IMR-90 (cell line): ENCODE measurements at regions not wholly inside any gene's neighbourhood (a gene's known extent, or its start where the extent isn't known, plus 50 kb on each side); places are given as distances from the start of the nearest gene placed in this dataset.

Source experiments
- ATAC-seq: fragments of 200-7000 bp; cut with Tn5 transposase; 2 replicates; pipeline ENCODE4 v1.9.1; 2020; ENCODE audit warnings: low read depth, mild to moderate bottlenecking, moderate library complexity
- BruUV-seq: library from RNA; stranded (reverse); fragments of 400-500 nt; replicated peaks from 2 replicates; lab custom pipeline; 2021; lab: Mats Ljungman, UMichigan
- CTCF ChIA-PET: fragments of 300-600 bp; formaldehyde crosslinking; extraction: SDS; loops from one replicate; lab custom pipeline; 2021; ENCODE audit warnings: antibody characterized with exemption; lab: Yijun Ruan, JAX
- POLR2A ChIA-PET: fragments of 300-600 bp; sonication (Branson Sonifier 250); formaldehyde crosslinking; loops from one replicate; lab custom pipeline; 2022; ENCODE audit warnings: antibody characterized with exemption; ENCODE audit not compliant: unreplicated experiment; lab: Charles Lee
- DNase-seq: peaks from one replicate; pipeline ENCODE4 v3.0.0; 2013
- H2AFZ ChIP-seq: replicated peaks from 2 replicates; pipeline ENCODE3; 2013; ENCODE audit warnings: low read length, mild to moderate bottlenecking; ENCODE audit not compliant: poor library complexity
- H2AK5ac ChIP-seq: 2 replicates; pipeline ENCODE4 v1.6.1; 2013; ENCODE audit warnings: low read depth, low read length, inconsistent platforms
- H2AK9ac ChIP-seq: replicated peaks from 2 replicates; pipeline ENCODE3; 2013; ENCODE audit warnings: mild to moderate bottlenecking, low read depth, low read length, moderate library complexity; ENCODE audit not compliant: poor library complexity
- H2BK120ac ChIP-seq: 2 replicates; pipeline ENCODE4 v1.6.1; 2013; ENCODE audit warnings: low read depth, low read length, inconsistent platforms
- H2BK15ac ChIP-seq: 3 replicates; pipeline ENCODE4 v1.6.1; 2013; ENCODE audit warnings: low read depth, low read length, inconsistent platforms
- H2BK20ac ChIP-seq: 2 replicates; pipeline ENCODE4 v1.6.1; 2013; ENCODE audit warnings: low read depth, mild to moderate bottlenecking, inconsistent platforms, low read length, moderate library complexity
- H2BK5ac ChIP-seq: 2 replicates; pipeline ENCODE4 v1.6.1; 2013; ENCODE audit warnings: mild to moderate bottlenecking, low read depth, low read length, inconsistent platforms; ENCODE audit not compliant: poor library complexity, severe bottlenecking
- H3K14ac ChIP-seq: replicated peaks from 2 replicates; pipeline ENCODE4 v1.6.1; 2013; ENCODE audit warnings: low read depth, low read length, inconsistent platforms
- H3K18ac ChIP-seq: 2 replicates; pipeline ENCODE4 v1.6.1; 2013; ENCODE audit warnings: low read depth, low read length, control low read depth
- H3K23ac ChIP-seq: 2 replicates; pipeline ENCODE4 v1.6.1; 2013; ENCODE audit warnings: low read depth, low read length, inconsistent platforms
- H3K27ac ChIP-seq: 2 replicates; pipeline ENCODE4 v1.5.1; 2013; ENCODE audit warnings: mild to moderate bottlenecking, control low read depth, low read length; ENCODE audit not compliant: insufficient read depth
- H3K27me3 ChIP-seq: 2 replicates; pipeline ENCODE4 v1.6.1; 2013; ENCODE audit warnings: low read length; ENCODE audit not compliant: control insufficient read depth, insufficient read depth
- H3K36me3 ChIP-seq: 2 replicates; pipeline ENCODE4 v1.6.1; 2013; ENCODE audit warnings: low read length, mixed read lengths; ENCODE audit not compliant: control insufficient read depth, insufficient read depth
- H3K4ac ChIP-seq: 2 replicates; pipeline ENCODE4 v1.6.1; 2013; ENCODE audit warnings: low read depth, low read length, inconsistent platforms
- H3K4me1 ChIP-seq: 2 replicates; pipeline ENCODE4 v1.6.1; 2013; ENCODE audit warnings: low read length, mixed read lengths; ENCODE audit not compliant: control insufficient read depth, insufficient read depth
- H3K4me2 ChIP-seq: 2 replicates; pipeline ENCODE4 v1.6.1; 2013; ENCODE audit warnings: low read depth, mild to moderate bottlenecking, control low read depth, low read length, moderate library complexity
- H3K4me3 ChIP-seq: 2 replicates; pipeline ENCODE4 v1.5.1; 2013; ENCODE audit warnings: low read depth, mild to moderate bottlenecking, control low read depth, low read length, moderate library complexity; ENCODE audit not compliant: insufficient read depth
- H3K56ac ChIP-seq: 2 replicates; pipeline ENCODE4 v1.6.1; 2013; ENCODE audit warnings: low read length, inconsistent platforms; ENCODE audit not compliant: insufficient read depth; ENCODE audit errors: extremely low read depth
- H3K79me1 ChIP-seq, 2 experiments: 2 replicates each; pipeline ENCODE4 v1.6.1; 2013; ENCODE audit warnings: low read length in 2 of 2, inconsistent platforms in 1 of 2, low read depth in 1 of 2
- H3K9ac ChIP-seq: 2 replicates; pipeline ENCODE4 v1.6.1; 2013; ENCODE audit warnings: low read depth, low read length, control low read depth
- H3K9me1 ChIP-seq: 2 replicates; pipeline ENCODE4 v1.6.1; 2013; ENCODE audit warnings: low read length, inconsistent platforms; ENCODE audit not compliant: insufficient read depth
- H3K9me3 ChIP-seq: 2 replicates; pipeline ENCODE4 v1.6.1; 2013; ENCODE audit warnings: low read length; ENCODE audit not compliant: control insufficient read depth, insufficient read depth
- H4K20me1 ChIP-seq: 2 replicates; pipeline ENCODE4 v1.6.1; 2013; ENCODE audit warnings: low read length, inconsistent platforms; ENCODE audit not compliant: insufficient read depth
- H4K5ac ChIP-seq: 2 replicates; pipeline ENCODE4 v1.6.1; 2013; ENCODE audit warnings: mild to moderate bottlenecking, low read depth, low read length, control low read depth
- H4K8ac ChIP-seq, 2 experiments: 2 replicates each; pipeline ENCODE4 v1.6.1; 2013; ENCODE audit warnings: low read depth in 2 of 2, low read length in 2 of 2, control low read depth in 1 of 2, inconsistent platforms in 1 of 2
- H4K91ac ChIP-seq: 2 replicates; pipeline ENCODE4 v1.6.1; 2013; ENCODE audit warnings: low read depth, low read length, inconsistent platforms; ENCODE audit not compliant: insufficient read depth
- CHD1 ChIP-seq: IDR thresholded peaks from 2 replicates; pipeline ENCODE4 v1.6.1; 2012; ENCODE audit warnings: low read depth, low read length, improper control_type of control experiment
- RFX5 ChIP-seq: IDR thresholded peaks from 2 replicates; pipeline ENCODE4 v1.8.0; 2012; ENCODE audit warnings: low read depth, mild to moderate bottlenecking, low read length, moderate library complexity
- WGBS, 2 experiments: methylation state at CpG; one replicate each; pipeline versions ENCODE4 v1.1.5 to v1.1.7; 2013; ENCODE audit warnings: missing lambda C conversion rate in 2 of 2; ENCODE audit not compliant: insufficient read length in 1 of 2; ENCODE audit errors: extremely low coverage in 2 of 2; 5-methylcytosine and 5-hydroxymethylcytosine counted together
- dilution Hi-C: fragments of 300-500 bp; cut with HindIII; formaldehyde crosslinking; loops from one replicate; pipeline ENCODE4 v1.14.3; 2018; ENCODE audit warnings: low sequenced_read_pairs; ENCODE audit not compliant: unreplicated experiment
- in situ Hi-C: fragments of 300-500 bp; cut with MboI; formaldehyde crosslinking; loops from 3 replicates; pipeline ENCODE4 v1.14.3; 2019; ENCODE audit warnings: low sequenced_read_pairs, inconsistent platforms, mixed read lengths
- intact Hi-C: fragments of 100-400 bp; cut with micrococcal nuclease; formaldehyde crosslinking; loops from 2 replicates; pipeline ENCODE4 v1.10.0; 2022

DNA sequence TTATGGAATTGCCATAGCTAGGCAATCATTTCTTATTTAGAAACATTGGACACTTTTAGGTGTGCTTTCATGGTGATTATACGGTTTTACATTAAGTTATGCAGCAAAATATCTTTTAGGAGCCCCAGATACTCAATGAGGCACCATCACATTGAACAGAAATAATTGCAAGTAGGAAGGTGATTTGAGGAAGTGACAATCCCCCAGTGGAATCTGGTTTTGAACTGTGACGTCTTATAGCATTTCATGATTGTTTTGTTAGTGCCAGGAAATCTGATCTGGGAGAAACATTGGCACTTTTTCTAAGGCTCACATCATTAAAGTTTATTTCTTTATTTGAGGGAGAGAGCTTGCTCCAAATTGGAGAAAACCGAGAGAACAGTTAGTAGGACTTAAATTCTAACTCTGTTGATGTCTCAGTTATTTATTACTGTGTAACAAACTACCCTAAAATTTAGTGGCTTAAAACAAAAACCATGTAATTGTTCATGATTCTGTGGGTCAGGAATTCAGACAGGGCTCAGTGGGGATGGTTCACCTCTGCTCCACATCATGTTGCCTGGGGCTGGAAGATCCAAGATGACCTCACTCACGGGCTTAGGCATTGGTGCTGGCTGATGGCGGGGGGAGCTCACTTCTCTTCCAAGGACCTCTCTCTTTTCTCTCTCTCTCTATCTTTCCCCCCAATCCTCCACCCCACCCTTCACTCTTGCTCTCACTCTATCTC is 78.2 kb upstream of the STEAP1B start:
- peak overlapping the region; percentile 85; the same call in 2 of the 3 replicates for H2BK15ac ChIP-seq

More for the DNA sequence above, 78.2 kb upstream of the STEAP1B start:
- H3K56ac ChIP-seq = peak overlapping the region; percentile 21; the same call in 1 of the 2 replicates
- peak overlapping the region; percentile 76 for H3K4ac ChIP-seq
- ATAC-seq = peak; percentile 8; the same call in 1 of the 2 replicates
- DNase-seq = peak; percentile 85
- H3K14ac ChIP-seq = peak overlapping the region; percentile 89
- no peaks in the 10 kb centered on the region for H3K79me1 ChIP-seq
- H3K9ac ChIP-seq = 0 out of 2 replicates have a peak overlapping the region, but pooled peaks have one; percentile 17
- 0 out of 2 replicates have a peak, but pooled peaks have one; percentile 75 for TF ChIP-seq CHD1
- no peak for TF ChIP-seq RFX5
- peak overlapping the region; percentile 67; the same call in 1 of the 2 replicates for H4K91ac ChIP-seq
- peak overlapping the region; percentile 76; the same call in 1 of the 2 replicates for H3K4me2 ChIP-seq
- in situ Hi-C loops = no loop called here
- no peak overlapping the region for H2AK9ac ChIP-seq
- peak overlapping the region; percentile 83 for H2BK120ac ChIP-seq
- no CpG with 5 or more reads among the region's 5 CpGs for WGBS, 2 experiments
- H3K23ac ChIP-seq = peak overlapping the region; percentile 53; the same call in 1 of the 2 replicates
- H3K4me1 ChIP-seq = peaks cover 11% of the 10 kb centered on the region
- intact Hi-C loops = no loop called here
- H4K8ac ChIP-seq = peak overlapping the region; percentile 62 to 73
- peak overlapping the region; percentile 85 for H4K5ac ChIP-seq
- CTCF ChIA-PET = interaction anchor here (0.6 to 1.3 kb wide), 4 partner anchors 15 to 236 kb away, joined by 5 to 7 read pairs (median 6); partner anchors contain the start of gene IL6
- H2AFZ ChIP-seq = no peak overlapping the region
- H3K9me3 ChIP-seq = peaks cover 5% of the 10 kb centered on the region; the same call in 1 of the 2 replicates
- H3K18ac ChIP-seq = peak overlapping the region; percentile 94
- H3K27ac ChIP-seq = peak overlapping the region; percentile 95
- H2BK5ac ChIP-seq = peak overlapping the region; percentile 96
- H3K9me1 ChIP-seq = no peaks in the 10 kb centered on the region; the same call in none of the 2 replicates
- dilution Hi-C loops = no loop called here
- POLR2A ChIA-PET = interaction anchor here (0.9 to 1.1 kb wide), 3 partner anchors 13 to 149 kb away, joined by 3 to 8 read pairs (median 6); partner anchors contain the start of gene IL6
- peak overlapping the region; percentile 98 for H2AK5ac ChIP-seq
- H3K27me3 ChIP-seq = no peaks in the 10 kb centered on the region
- no TSS peak for BruUV-seq
- no peaks in the 10 kb centered on the region for H3K36me3 ChIP-seq
- no peaks in the 10 kb centered on the region for H4K20me1 ChIP-seq
- H3K4me3 ChIP-seq = no peak overlapping the region
- H2BK20ac ChIP-seq = peak overlapping the region; percentile 90; the same call in 1 of the 2 replicates
